ENCODE measurements at regions not wholly inside any gene's neighbourhood (a gene's known extent, or its start where the extent isn't known, plus 50 kb on each side); places are given as distances from the start of the nearest gene placed in this dataset.

DNA sequence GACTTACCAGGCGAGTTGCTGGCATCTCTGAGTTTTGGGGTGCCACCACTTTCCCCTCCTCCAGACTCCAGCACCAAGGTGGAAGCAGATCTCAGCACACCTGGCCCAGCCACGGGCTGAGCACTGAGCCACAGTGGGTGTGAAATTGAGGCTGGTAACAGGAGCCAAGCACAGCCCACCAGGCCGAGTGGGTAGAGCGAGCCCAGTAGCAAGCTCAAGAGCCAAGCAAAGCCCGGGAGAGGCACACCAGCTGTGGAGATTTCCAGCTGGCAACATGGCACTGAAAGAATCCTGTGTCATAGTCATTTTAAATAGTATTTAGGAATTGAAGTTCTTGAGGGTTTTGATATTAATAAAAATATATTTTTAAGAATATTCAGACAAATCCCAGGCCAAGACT is 596.2 kb upstream of the TMEM132C start:
- TF ChIP-seq NBN (IDR thresholded peaks at IDR 0.05) (no peak), RBBP5 (conservative IDR thresholded peaks at IDR 0.05) (no peak), ZNF24 (IDR thresholded peaks at IDR 0.05) (no peak), RAD21 (IDR thresholded peaks at IDR 0.05; ENCODE audit: insufficient read depth, low read depth, low read length) (no peak), SMAD5 (IDR thresholded peaks at IDR 0.05; ENCODE audit: low read depth) (no peak)
- TF ChIP-seq, protein P1, sequence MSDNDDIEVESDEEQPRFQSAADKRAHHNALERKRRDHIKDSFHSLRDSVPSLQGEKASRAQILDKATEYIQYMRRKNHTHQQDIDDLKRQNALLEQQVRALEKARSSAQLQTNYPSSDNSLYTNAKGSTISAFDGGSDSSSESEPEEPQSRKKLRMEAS (IDR thresholded peaks at IDR 0.05; ENCODE audit: low read depth, low read length), result no peak
- TF ChIP-seq, protein P2, sequence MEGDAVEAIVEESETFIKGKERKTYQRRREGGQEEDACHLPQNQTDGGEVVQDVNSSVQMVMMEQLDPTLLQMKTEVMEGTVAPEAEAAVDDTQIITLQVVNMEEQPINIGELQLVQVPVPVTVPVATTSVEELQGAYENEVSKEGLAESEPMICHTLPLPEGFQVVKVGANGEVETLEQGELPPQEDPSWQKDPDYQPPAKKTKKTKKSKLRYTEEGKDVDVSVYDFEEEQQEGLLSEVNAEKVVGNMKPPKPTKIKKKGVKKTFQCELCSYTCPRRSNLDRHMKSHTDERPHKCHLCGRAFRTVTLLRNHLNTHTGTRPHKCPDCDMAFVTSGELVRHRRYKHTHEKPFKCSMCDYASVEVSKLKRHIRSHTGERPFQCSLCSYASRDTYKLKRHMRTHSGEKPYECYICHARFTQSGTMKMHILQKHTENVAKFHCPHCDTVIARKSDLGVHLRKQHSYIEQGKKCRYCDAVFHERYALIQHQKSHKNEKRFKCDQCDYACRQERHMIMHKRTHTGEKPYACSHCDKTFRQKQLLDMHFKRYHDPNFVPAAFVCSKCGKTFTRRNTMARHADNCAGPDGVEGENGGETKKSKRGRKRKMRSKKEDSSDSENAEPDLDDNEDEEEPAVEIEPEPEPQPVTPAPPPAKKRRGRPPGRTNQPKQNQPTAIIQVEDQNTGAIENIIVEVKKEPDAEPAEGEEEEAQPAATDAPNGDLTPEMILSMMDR (IDR thresholded peaks at IDR 0.05 in 2 of 3, conservative IDR thresholded peaks at IDR 0.05 in 1 of 3; ENCODE audit: control insufficient read depth in 2 of 3, extremely low read depth in 1 of 3, insufficient read depth in 1 of 3, low read depth in 3 of 3, low read length in 3 of 3), result no peak
